ENCODE measurements at regions not wholly inside any gene's neighbourhood (a gene's known extent, or its start where the extent isn't known, plus 50 kb on each side); places are given as distances from the start of the nearest gene placed in this dataset.

DNA sequence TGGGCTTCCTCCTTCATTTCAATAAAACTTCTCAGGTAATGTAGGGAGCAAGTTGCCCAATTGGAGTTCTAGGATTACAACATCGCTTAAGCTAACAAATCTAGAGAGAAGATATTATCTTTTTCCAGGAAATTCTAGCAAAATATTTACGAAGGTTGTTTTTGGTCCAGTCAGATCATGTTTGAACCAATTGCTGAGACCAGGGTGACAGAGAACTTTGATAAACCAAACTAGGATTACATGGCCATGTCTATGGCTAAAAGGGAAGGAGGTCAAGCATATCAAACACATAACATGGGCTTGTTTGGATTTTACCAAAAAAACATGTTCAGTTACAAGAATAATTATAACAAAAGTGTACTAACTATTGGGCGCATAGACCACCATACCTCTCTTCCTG is 442.4 kb upstream of the SGCG start:
- TF ChIP-seq, protein P1, sequence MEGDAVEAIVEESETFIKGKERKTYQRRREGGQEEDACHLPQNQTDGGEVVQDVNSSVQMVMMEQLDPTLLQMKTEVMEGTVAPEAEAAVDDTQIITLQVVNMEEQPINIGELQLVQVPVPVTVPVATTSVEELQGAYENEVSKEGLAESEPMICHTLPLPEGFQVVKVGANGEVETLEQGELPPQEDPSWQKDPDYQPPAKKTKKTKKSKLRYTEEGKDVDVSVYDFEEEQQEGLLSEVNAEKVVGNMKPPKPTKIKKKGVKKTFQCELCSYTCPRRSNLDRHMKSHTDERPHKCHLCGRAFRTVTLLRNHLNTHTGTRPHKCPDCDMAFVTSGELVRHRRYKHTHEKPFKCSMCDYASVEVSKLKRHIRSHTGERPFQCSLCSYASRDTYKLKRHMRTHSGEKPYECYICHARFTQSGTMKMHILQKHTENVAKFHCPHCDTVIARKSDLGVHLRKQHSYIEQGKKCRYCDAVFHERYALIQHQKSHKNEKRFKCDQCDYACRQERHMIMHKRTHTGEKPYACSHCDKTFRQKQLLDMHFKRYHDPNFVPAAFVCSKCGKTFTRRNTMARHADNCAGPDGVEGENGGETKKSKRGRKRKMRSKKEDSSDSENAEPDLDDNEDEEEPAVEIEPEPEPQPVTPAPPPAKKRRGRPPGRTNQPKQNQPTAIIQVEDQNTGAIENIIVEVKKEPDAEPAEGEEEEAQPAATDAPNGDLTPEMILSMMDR (IDR thresholded peaks at IDR 0.05), result no peak
- no peak for TF ChIP-seq EZH2 (IDR thresholded peaks at IDR 0.05; ENCODE audit: borderline replicate concordance, insufficient read depth, low read depth, low read length, poor library complexity, severe bottlenecking)

Measured in B cell (primary cell).